ENCODE measurements at regions not wholly inside any gene's neighbourhood (a gene's known extent, or its start where the extent isn't known, plus 50 kb on each side); places are given as distances from the start of the nearest gene placed in this dataset.

DNA sequence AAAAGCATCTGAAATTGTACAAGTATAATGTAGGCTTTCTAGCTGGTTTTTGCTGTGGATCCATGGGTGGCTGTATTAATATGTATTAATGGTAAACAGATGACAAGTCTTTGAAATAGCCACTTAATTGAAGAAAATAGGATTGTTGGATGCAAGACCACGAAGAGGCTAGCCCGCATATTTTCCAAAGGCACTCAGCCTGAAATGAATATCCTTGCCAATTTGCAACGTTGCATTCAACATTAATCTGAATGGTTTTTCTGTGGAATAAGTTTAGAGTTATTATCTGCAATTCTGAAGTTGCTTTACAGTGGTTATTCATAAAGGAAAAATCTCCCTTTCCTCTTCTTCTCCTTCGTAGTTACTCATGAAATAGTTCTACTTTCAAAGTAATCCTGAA lies 86.2 kb upstream of the SPATS2L start:
- no peak for TF ChIP-seq CTCF (conservative IDR thresholded peaks at IDR 0.05; ENCODE audit: low read depth, low read length)
- TF ChIP-seq EZH2 (IDR thresholded peaks at IDR 0.05; ENCODE audit: borderline replicate concordance, low read depth, low read length, poor library complexity, severe bottlenecking), result no peak

Measured in A673 (cell line).